ENCODE measurements at regions not wholly inside any gene's neighbourhood (a gene's known extent, or its start where the extent isn't known, plus 50 kb on each side); places are given as distances from the start of the nearest gene placed in this dataset.

DNA sequence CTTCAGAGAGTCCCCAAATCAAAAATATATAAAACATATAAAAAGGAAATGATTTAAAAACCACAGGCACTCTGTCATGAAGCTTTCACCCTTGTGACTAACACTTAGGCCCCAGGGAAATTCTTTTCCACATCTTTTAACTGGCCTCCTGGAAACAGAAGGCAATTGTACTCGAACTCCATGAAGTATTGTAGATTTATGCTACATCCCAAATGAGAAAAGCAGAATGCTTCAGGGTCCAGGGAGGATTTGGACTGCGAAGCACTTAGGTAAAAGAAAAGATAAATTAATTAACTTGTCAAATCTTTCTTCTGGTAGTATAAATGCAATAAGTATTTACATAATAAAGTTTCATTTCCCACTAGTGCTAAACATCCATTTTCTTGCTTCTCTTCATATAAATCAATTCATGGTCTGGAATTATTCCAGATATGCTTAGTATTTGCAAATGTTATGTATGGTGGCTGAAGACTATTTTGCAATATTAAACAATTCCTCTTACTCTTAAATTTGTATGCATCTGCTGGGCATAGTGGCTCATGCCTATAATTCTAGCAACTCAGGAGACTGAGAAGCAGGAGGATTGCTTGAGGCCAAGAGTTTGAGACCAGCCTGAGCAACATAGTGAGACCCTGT is 64.9 kb upstream of the ELL2 start:
- TF ChIP-seq, protein P1, sequence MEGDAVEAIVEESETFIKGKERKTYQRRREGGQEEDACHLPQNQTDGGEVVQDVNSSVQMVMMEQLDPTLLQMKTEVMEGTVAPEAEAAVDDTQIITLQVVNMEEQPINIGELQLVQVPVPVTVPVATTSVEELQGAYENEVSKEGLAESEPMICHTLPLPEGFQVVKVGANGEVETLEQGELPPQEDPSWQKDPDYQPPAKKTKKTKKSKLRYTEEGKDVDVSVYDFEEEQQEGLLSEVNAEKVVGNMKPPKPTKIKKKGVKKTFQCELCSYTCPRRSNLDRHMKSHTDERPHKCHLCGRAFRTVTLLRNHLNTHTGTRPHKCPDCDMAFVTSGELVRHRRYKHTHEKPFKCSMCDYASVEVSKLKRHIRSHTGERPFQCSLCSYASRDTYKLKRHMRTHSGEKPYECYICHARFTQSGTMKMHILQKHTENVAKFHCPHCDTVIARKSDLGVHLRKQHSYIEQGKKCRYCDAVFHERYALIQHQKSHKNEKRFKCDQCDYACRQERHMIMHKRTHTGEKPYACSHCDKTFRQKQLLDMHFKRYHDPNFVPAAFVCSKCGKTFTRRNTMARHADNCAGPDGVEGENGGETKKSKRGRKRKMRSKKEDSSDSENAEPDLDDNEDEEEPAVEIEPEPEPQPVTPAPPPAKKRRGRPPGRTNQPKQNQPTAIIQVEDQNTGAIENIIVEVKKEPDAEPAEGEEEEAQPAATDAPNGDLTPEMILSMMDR (conservative IDR thresholded peaks at IDR 0.05 in 1 of 2, IDR thresholded peaks at IDR 0.05 in 1 of 2; ENCODE audit: extremely low read depth in 1 of 2, insufficient read depth in 1 of 2, low read depth in 1 of 2, low read length in 2 of 2) = no peak
- TF ChIP-seq EZH2 (IDR thresholded peaks at IDR 0.05; ENCODE audit: borderline replicate concordance, low read length) = no peak

All from mammary epithelial cell (primary cell).